Gastroesophageal sphincter (tissue), 3 donors: ENCODE measurements at regions not wholly inside any gene's neighbourhood (a gene's known extent, or its start where the extent isn't known, plus 50 kb on each side); places are given as distances from the start of the nearest gene placed in this dataset.

Source experiments
- EP300 ChIP-seq: sonication (generic); formaldehyde crosslinking; IDR thresholded peaks from one replicate; pipeline ENCODE4 v1.6.1; 2017; ENCODE audit warnings: antibody characterized with exemption, mild to moderate bottlenecking
- POLR2A ChIP-seq, 2 donors: fragments of 450-650 bp; IDR thresholded peaks; one replicate each; pipeline ENCODE4 v1.6.1; 2017; ENCODE audit warnings: antibody characterized with exemption in 2 of 2, mild to moderate bottlenecking in 2 of 2, moderate library complexity in 1 of 2
- POLR2AphosphoS5 ChIP-seq: sonication (generic); formaldehyde crosslinking; IDR thresholded peaks from one replicate; pipeline ENCODE4 v1.6.1; 2017; ENCODE audit warnings: antibody characterized with exemption
- TF ChIP-seq, protein P1 (sequence below), 4 experiments: fragments of 200-600 bp in 2 of 4; fragments of 450-650 bp in 2 of 4; sonication (generic) in 1 of 4; IDR thresholded peaks; one replicate each; pipeline ENCODE4 v1.5.1; 2017 to 2019; ENCODE audit warnings: antibody characterized with exemption in 4 of 4, mild to moderate bottlenecking in 2 of 4, moderate library complexity in 2 of 4

DNA sequence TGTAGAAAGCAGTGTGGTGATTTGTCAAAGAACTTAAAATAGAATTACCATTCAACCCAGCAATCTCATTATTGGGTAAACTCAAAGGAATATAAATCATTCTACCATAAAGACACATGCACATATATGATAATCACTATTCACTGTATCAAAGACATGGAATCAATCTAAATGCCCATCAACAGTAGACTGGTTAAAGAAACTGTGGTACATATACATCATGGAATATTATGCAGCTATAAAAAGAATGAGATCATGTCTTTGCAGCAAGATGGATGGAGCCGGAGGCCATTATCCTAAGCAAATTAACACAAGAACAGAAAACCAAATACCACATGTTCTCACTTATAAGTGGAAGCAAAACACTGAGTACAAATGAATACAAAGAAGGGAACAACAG, 281.5 kb upstream of the MAGI2 start:
- TF ChIP-seq POLR2AphosphoS5 = no peak
- TF ChIP-seq EP300 = no peak
- TF ChIP-seq POLR2A (IDR thresholded peaks at IDR 0.05) = no peak
- TF ChIP-seq, protein P1, sequence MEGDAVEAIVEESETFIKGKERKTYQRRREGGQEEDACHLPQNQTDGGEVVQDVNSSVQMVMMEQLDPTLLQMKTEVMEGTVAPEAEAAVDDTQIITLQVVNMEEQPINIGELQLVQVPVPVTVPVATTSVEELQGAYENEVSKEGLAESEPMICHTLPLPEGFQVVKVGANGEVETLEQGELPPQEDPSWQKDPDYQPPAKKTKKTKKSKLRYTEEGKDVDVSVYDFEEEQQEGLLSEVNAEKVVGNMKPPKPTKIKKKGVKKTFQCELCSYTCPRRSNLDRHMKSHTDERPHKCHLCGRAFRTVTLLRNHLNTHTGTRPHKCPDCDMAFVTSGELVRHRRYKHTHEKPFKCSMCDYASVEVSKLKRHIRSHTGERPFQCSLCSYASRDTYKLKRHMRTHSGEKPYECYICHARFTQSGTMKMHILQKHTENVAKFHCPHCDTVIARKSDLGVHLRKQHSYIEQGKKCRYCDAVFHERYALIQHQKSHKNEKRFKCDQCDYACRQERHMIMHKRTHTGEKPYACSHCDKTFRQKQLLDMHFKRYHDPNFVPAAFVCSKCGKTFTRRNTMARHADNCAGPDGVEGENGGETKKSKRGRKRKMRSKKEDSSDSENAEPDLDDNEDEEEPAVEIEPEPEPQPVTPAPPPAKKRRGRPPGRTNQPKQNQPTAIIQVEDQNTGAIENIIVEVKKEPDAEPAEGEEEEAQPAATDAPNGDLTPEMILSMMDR (IDR thresholded peaks at IDR 0.05) = no peak
